Trophoblast cell (in vitro differentiated cells and primary cell): ENCODE measurements at regions not wholly inside any gene's neighbourhood (a gene's known extent, or its start where the extent isn't known, plus 50 kb on each side); places are given as distances from the start of the nearest gene placed in this dataset.
A peak's percentile ranks its signal among the peaks of the same experiment; 100 is the strongest.

ENCODE experiments used
- DNase-seq, 2 donors: peaks; one replicate each; pipeline ENCODE4 v3.0.0-alpha.2; 2016
- H2AFZ ChIP-seq: 2 replicates; pipeline ENCODE4 v1.6.1; 2013; ENCODE audit warnings: low read length, moderate library complexity, mild to moderate bottlenecking; ENCODE audit not compliant: insufficient read depth, poor library complexity
- H2AK5ac ChIP-seq: 2 replicates; pipeline ENCODE4 v1.6.1; 2013; ENCODE audit warnings: mild to moderate bottlenecking, low read length
- H2BK120ac ChIP-seq: 2 replicates; pipeline ENCODE4 v1.6.1; 2013; ENCODE audit warnings: low read length, mild to moderate bottlenecking, moderate library complexity; ENCODE audit not compliant: insufficient read depth, poor library complexity
- H2BK12ac ChIP-seq: 2 replicates; pipeline ENCODE4 v1.6.1; 2013; ENCODE audit warnings: mild to moderate bottlenecking, low read length, moderate library complexity
- H2BK5ac ChIP-seq: 2 replicates; pipeline ENCODE4 v1.6.1; 2013; ENCODE audit warnings: low read length, low read depth, moderate library complexity, mild to moderate bottlenecking; ENCODE audit not compliant: poor library complexity
- H3K14ac ChIP-seq: 2 replicates; pipeline ENCODE4 v1.6.1; 2013; ENCODE audit warnings: mild to moderate bottlenecking, low read length
- H3K18ac ChIP-seq: 2 replicates; pipeline ENCODE4 v1.6.1; 2013; ENCODE audit warnings: mild to moderate bottlenecking, low read length
- H3K23ac ChIP-seq: 2 replicates; pipeline ENCODE4 v1.6.1; 2013; ENCODE audit warnings: low read length
- H3K27ac ChIP-seq: 2 replicates; pipeline ENCODE4 v1.5.1; 2013; ENCODE audit warnings: low read depth, mild to moderate bottlenecking, inconsistent platforms, low read length, moderate library complexity
- H3K27me3 ChIP-seq: 2 replicates; pipeline ENCODE4 v1.6.1; 2013; ENCODE audit warnings: inconsistent platforms, mild to moderate bottlenecking, low read length, moderate library complexity; ENCODE audit not compliant: insufficient read depth
- H3K36me3 ChIP-seq, 2 experiments: 1 replicate in 1 of 2; 2 replicates in 1 of 2; pipeline ENCODE4 v1.6.1; 2013; ENCODE audit warnings: low read length in 2 of 2, mild to moderate bottlenecking in 2 of 2, moderate library complexity in 1 of 2; ENCODE audit not compliant: insufficient read depth in 2 of 2, control insufficient read depth in 1 of 2
- H3K4ac ChIP-seq: 2 replicates; pipeline ENCODE4 v1.6.1; 2013; ENCODE audit warnings: low read depth, mild to moderate bottlenecking, low read length, moderate library complexity
- H3K4me1 ChIP-seq, 2 experiments: 1 replicate in 1 of 2; 2 replicates in 1 of 2; pipeline ENCODE4 v1.6.1; 2013; ENCODE audit warnings: low read length in 2 of 2, mild to moderate bottlenecking in 2 of 2, moderate library complexity in 1 of 2; ENCODE audit not compliant: insufficient read depth in 2 of 2, control insufficient read depth in 1 of 2
- H3K4me2 ChIP-seq: 2 replicates; pipeline ENCODE4 v1.6.1; 2013; ENCODE audit warnings: inconsistent platforms, mild to moderate bottlenecking, low read length, moderate library complexity
- H3K4me3 ChIP-seq: 2 replicates; pipeline ENCODE4 v1.5.1; 2013; ENCODE audit warnings: mild to moderate bottlenecking, low read depth, low read length, inconsistent platforms
- H3K79me1 ChIP-seq: one replicate; pipeline ENCODE4 v1.6.1; 2013; ENCODE audit warnings: low read length
- H3K79me2 ChIP-seq: 2 replicates; pipeline ENCODE4 v1.6.1; 2013; ENCODE audit warnings: low read length, mild to moderate bottlenecking; ENCODE audit not compliant: control insufficient read depth, insufficient read depth, poor library complexity
- H3K9ac ChIP-seq: 2 replicates; pipeline ENCODE4 v1.6.1; 2013; ENCODE audit warnings: mild to moderate bottlenecking, low read length
- H3K9me3 ChIP-seq: 2 replicates; pipeline ENCODE4 v1.6.1; 2013; ENCODE audit warnings: low read depth, mild to moderate bottlenecking, control low read depth, inconsistent platforms, low read length; ENCODE audit not compliant: insufficient read depth
- H4K12ac ChIP-seq: 2 replicates; pipeline ENCODE4 v1.6.1; 2013; ENCODE audit warnings: low read depth, mild to moderate bottlenecking, low read length, moderate library complexity
- H4K8ac ChIP-seq: 2 replicates; pipeline ENCODE4 v1.6.1; 2013; ENCODE audit warnings: low read depth, mild to moderate bottlenecking, low read length, moderate library complexity
- H4K91ac ChIP-seq: one replicate; pipeline ENCODE4 v1.6.1; 2013; ENCODE audit warnings: low read depth, mild to moderate bottlenecking, low read length, moderate library complexity
- WGBS: extraction: QIAGEN DNeasy Blood & Tissue Kit; methylation state at CpG from one replicate; pipeline ENCODE4 v1.1.7; 2013; ENCODE audit warnings: missing lambda C conversion rate; ENCODE audit not compliant: insufficient read length, insufficient coverage; ENCODE audit errors: extremely low coverage; 5-methylcytosine and 5-hydroxymethylcytosine counted together

DNA sequence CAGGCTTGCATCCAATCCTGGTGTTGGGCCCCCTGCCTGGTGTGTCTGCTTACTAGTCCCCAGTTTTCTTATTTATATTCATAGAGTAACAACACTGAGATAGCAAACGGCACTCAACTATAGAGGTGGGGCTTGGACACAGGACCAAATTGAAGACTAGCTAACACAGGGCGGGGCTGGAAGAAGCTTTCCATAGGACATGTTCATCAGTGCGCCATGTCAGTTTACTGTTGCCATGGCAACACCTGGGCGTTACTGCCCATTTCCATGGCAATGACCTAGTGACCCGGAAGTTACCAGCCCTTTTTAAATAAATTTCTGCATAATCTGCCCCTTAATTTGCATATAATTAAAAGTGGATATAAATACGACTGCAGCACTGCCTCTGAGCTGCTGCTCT, 275.5 kb upstream of the TMEM132C start:
- Histone ChIP-seq H3K27me3 (no peaks in the 10 kb centered on the region), H4K8ac (no peak overlapping the region), H3K36me3 (no peaks in the 10 kb centered on the region), H4K91ac (no peak overlapping the region), H3K14ac (no peak overlapping the region), H2BK12ac (no peak overlapping the region), H2AFZ (no peak overlapping the region), H3K18ac (no peak overlapping the region), H3K9ac (no peak overlapping the region), H2BK120ac (no peak overlapping the region), H2AK5ac (no peak overlapping the region), H3K27ac (no peak overlapping the region), H3K79me1 (no peaks in the 10 kb centered on the region), H3K9me3 (peaks cover 8% of the 10 kb centered on the region), H3K23ac (no peak overlapping the region), H4K12ac (no peak overlapping the region), H3K4me1 (peaks cover 2 to 4% of the 10 kb centered on the region in 2 experiments), H3K4ac (no peak overlapping the region), H3K4me2 (no peak overlapping the region), H3K79me2 (no peaks in the 10 kb centered on the region), H2BK5ac (no peak overlapping the region), H3K4me3 (no peak overlapping the region)
- DNase-seq, result no peak
- WGBS, result no CpG with 5 or more reads among the region's 6 CpGs

GRCh38 chr12:127998988-127999387, 268.0 kb upstream of the TMEM132C start:
- H2BK5ac ChIP-seq, result no peak overlapping the region
- WGBS, result no CpG with 5 or more reads among the region's 4 CpGs
- H3K14ac ChIP-seq, result no peak overlapping the region
- H3K23ac ChIP-seq, result no peak overlapping the region
- no peak overlapping the region for H3K18ac ChIP-seq
- H3K4me3 ChIP-seq, result no peak overlapping the region
- H2BK120ac ChIP-seq, result no peak overlapping the region
- H4K91ac ChIP-seq, result no peak overlapping the region
- H2AFZ ChIP-seq, result no peak overlapping the region
- H3K36me3 ChIP-seq, result no peaks in the 10 kb centered on the region
- H2AK5ac ChIP-seq, result no peak overlapping the region
- H2BK12ac ChIP-seq, result no peak overlapping the region
- no peak overlapping the region for H4K8ac ChIP-seq
- no peak overlapping the region for H3K4me2 ChIP-seq
- H3K9me3 ChIP-seq, result no peaks in the 10 kb centered on the region
- H3K27me3 ChIP-seq, result no peaks in the 10 kb centered on the region
- no peaks in the 10 kb centered on the region for H3K79me2 ChIP-seq
- no peak overlapping the region for H3K27ac ChIP-seq
- no peaks in the 10 kb centered on the region for H3K4me1 ChIP-seq
- H4K12ac ChIP-seq, result no peak overlapping the region
- no peak for DNase-seq
- H3K4ac ChIP-seq, result no peak overlapping the region
- no peaks in the 10 kb centered on the region for H3K79me1 ChIP-seq
- no peak overlapping the region for H3K9ac ChIP-seq

- H3K9ac ChIP-seq, result no peak overlapping the region
- no peak overlapping the region for H2BK120ac ChIP-seq
- DNase-seq, result no peak
- no peak overlapping the region for H3K23ac ChIP-seq
- WGBS, result no CpG with 5 or more reads among the region's 17 CpGs
- peaks cover 11% of the 10 kb centered on the region for H3K79me1 ChIP-seq
- no peak overlapping the region for H2AK5ac ChIP-seq
- no peaks in the 10 kb centered on the region for H3K79me2 ChIP-seq
- no peak overlapping the region for H3K4ac ChIP-seq
- peaks cover 5 to 8% of the 10 kb centered on the region in 2 experiments for H3K4me1 ChIP-seq
- no peak overlapping the region for H3K4me3 ChIP-seq
- H3K9me3 ChIP-seq, result no peaks in the 10 kb centered on the region
- no peak overlapping the region for H3K14ac ChIP-seq
- H2BK5ac ChIP-seq, result no peak overlapping the region
- no peak overlapping the region for H4K12ac ChIP-seq
- H3K27me3 ChIP-seq, result no peaks in the 10 kb centered on the region
- no peak overlapping the region for H4K8ac ChIP-seq
- H3K27ac ChIP-seq, result peak overlapping the region; percentile 57
- peak overlapping the region; percentile 73 for H4K91ac ChIP-seq
- H2BK12ac ChIP-seq, result no peak overlapping the region
- H3K4me2 ChIP-seq, result peak overlapping the region; percentile 18
- H3K36me3 ChIP-seq, result no peaks in the 10 kb centered on the region
- H2AFZ ChIP-seq, result no peak overlapping the region
- H3K18ac ChIP-seq, result no peak overlapping the region
Observed at GRCh38 chr12:128004383-128004938, 262.5 kb upstream of the TMEM132C start.

DNA sequence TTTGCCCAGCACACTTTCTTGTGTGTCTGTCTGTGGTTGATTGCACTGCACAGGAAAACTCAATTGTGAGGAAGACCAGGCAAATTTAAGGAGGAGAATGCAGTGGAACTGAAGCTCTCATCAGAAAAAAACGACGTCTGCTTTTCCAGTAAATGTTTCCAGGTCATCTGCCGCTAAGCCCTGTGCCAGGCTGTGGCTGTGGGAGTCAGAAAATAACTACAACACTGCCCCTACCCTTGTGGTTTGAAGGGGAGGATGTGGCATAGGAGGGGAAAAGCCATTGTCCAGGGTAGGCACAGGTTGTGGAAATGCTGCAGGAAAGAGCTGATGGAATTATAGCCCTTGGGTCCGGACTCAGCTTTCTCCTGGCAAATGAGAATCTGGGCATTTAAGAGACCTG, 259.7 kb upstream of the TMEM132C start:
- Histone ChIP-seq H3K36me3 (no peaks in the 10 kb centered on the region), H3K14ac (no peak overlapping the region), H3K4ac (no peak overlapping the region), H4K12ac (no peak overlapping the region), H4K8ac (peak overlapping the region; percentile 56), H2BK12ac (peak overlapping the region; percentile 27), H3K4me2 (no peak overlapping the region), H3K79me1 (peaks cover 13% of the 10 kb centered on the region), H4K91ac (peak overlapping the region; percentile 30), H3K27ac (no peak overlapping the region), H3K23ac (no peak overlapping the region), H2BK120ac (peak overlapping the region; percentile 69), H3K18ac (peak overlapping the region; percentile 84), H3K4me3 (no peak overlapping the region), H3K4me1 (peaks cover 5 to 8% of the 10 kb centered on the region in 2 experiments), H3K27me3 (no peaks in the 10 kb centered on the region), H2AK5ac (no peak overlapping the region), H2BK5ac (no peak overlapping the region), H3K9ac (no peak overlapping the region), H3K9me3 (no peaks in the 10 kb centered on the region), H3K79me2 (no peaks in the 10 kb centered on the region), H2AFZ (peak overlapping the region; percentile 0)
- no CpG with 5 or more reads among the region's 4 CpGs for WGBS
- DNase-seq, result no peak
